22Rv1 (cell line): ENCODE measurements at regions not wholly inside any gene's neighbourhood (a gene's known extent, or its start where the extent isn't known, plus 50 kb on each side); places are given as distances from the start of the nearest gene placed in this dataset.

Source experiments
- CTCF ChIP-seq: fragments of 450-650 bp; IDR thresholded peaks from 2 replicates; pipeline ENCODE4 v1.5.1; 2017; ENCODE audit warnings: mild to moderate bottlenecking
- ZFX ChIP-seq: fragments of 450-650 bp; IDR thresholded peaks from 2 replicates; pipeline ENCODE4 v1.6.1; 2017; ENCODE audit warnings: antibody characterized with exemption, borderline replicate concordance

DNA sequence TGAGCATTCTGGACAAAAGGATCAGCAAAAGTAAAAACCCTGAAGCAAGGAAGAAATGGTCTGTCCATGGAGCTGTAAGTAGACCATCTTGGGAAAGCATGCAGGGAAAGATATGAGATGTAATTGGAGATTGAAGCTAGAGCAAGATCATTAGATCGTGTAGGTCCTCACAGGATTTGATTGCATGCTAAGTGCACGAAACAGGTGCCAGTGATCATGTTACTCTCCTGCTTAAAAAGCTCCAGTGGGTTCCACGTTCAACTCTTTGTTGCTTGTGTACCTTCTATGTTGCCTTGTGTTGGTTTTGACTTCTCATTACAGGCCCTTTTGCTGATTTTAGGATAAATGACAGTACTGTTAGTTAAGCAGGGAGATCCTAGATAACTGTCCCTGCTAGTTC is 442.0 kb downstream of the DMRT2 start:
- no peak for TF ChIP-seq CTCF
- no peak for TF ChIP-seq ZFX
